Colonic mucosa (tissue), 4 donors: ENCODE measurements at regions not wholly inside any gene's neighbourhood (a gene's known extent, or its start where the extent isn't known, plus 50 kb on each side); places are given as distances from the start of the nearest gene placed in this dataset.

Source experiments
- DNase-seq: peaks from one replicate; pipeline ENCODE4 v3.0.0-alpha.2; 2020
- H3K27ac ChIP-seq: fragments of 200-600 bp; one replicate; pipeline ENCODE4 v1.8.0; 2021
- H3K27me3 ChIP-seq: fragments of 200-600 bp; one replicate; pipeline ENCODE4 v1.8.0; 2021
- H3K36me3 ChIP-seq: fragments of 200-600 bp; one replicate; pipeline ENCODE4 v1.8.0; 2021
- H3K4me1 ChIP-seq: fragments of 200-600 bp; one replicate; pipeline ENCODE4 v1.8.0; 2021; ENCODE audit warnings: mild to moderate bottlenecking
- H3K4me3 ChIP-seq: fragments of 200-600 bp; one replicate; pipeline ENCODE4 v1.8.0; 2021
- H3K9ac ChIP-seq, 2 donors: one replicate each; pipeline ENCODE4 v1.7.0; 2013; ENCODE audit warnings: control low read depth in 2 of 2, low read depth in 2 of 2, low read length in 2 of 2
- H3K9me3 ChIP-seq: fragments of 200-600 bp; one replicate; pipeline ENCODE4 v1.8.0; 2021
- CTCF ChIP-seq: fragments of 200-600 bp; IDR thresholded peaks from one replicate; pipeline ENCODE4 v1.8.0; 2022; ENCODE audit warnings: antibody characterized with exemption, mild to moderate bottlenecking
- intact Hi-C: fragments of 100-400 bp; cut with DNase I; formaldehyde crosslinking; loops from one replicate; pipeline ENCODE4 v1.14.1; 2022
- donor health status: healthy.
- donor health status: DM: no; HTN: no; CAD: no.
- donor health status: DM: no; HTN: no; CAD: no.

GRCh38 chr5:68593211-68593671 lies 377.7 kb downstream of the PIK3R1 start:
- H3K4me1 ChIP-seq = no peaks in the 10 kb centered on the region

DNA sequence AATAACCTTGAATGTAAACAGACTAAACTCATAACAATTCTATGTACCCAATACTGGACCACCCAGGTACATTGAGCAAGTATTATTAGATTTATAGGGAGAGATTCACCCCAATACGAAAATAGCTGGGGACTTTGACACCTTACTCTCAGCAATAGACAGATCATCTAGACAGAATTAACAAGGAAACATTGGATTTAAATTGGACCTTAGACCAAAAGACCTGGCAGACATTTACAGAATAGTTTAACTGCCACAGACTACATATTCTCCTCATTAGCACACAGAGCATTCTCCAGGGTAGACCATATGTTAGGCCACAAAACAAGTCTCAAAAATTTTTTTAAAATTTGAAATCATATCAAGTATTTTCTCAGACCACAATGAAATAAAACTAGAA lies 397.4 kb downstream of the PIK3R1 start:
- no peak for DNase-seq
- intact Hi-C loops = no loop called here
- no peak overlapping the region for H3K27ac ChIP-seq
- H3K9ac ChIP-seq = no peak overlapping the region
- no peaks in the 10 kb centered on the region for H3K4me1 ChIP-seq
- H3K27me3 ChIP-seq = no peaks in the 10 kb centered on the region
- H3K36me3 ChIP-seq = no peaks in the 10 kb centered on the region
- TF ChIP-seq CTCF = no peak
- H3K4me3 ChIP-seq = no peak overlapping the region
- no peaks in the 10 kb centered on the region for H3K9me3 ChIP-seq

More at GRCh38 chr5:68593211-68593671, 377.7 kb downstream of the PIK3R1 start:
- no peak for TF ChIP-seq CTCF
- Histone ChIP-seq H3K27me3 (no peaks in the 10 kb centered on the region), H3K9ac (no peak overlapping the region), H3K27ac (no peak overlapping the region), H3K36me3 (no peaks in the 10 kb centered on the region), H3K4me3 (no peak overlapping the region), H3K9me3 (no peaks in the 10 kb centered on the region)
- no peak for DNase-seq
- intact Hi-C loops = no loop called here

DNA sequence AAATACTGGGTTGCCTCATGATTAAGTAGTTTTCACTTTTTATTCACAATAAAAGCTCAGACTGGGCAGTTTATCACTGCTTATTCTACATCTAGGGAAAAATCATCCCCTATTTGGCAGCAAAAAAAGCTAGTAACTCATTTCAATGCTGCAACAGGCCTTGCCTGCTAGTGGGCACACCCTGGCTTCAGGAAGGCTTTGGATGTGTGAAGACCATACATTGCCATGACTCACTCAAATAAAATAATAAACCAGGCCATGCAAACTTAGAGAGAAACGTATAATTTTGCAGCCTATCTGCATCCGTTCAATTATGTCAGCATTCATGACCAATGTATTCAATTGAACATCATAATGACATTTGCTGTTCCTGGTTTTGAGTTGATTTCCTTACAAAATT lies 402.9 kb downstream of the PIK3R1 start:
- DNase-seq = no peak
- H3K9ac ChIP-seq = no peak overlapping the region
- no peak overlapping the region for H3K4me3 ChIP-seq
- H3K4me1 ChIP-seq = no peaks in the 10 kb centered on the region
- intact Hi-C loops = no loop called here
- no peaks in the 10 kb centered on the region for H3K27me3 ChIP-seq
- no peaks in the 10 kb centered on the region for H3K36me3 ChIP-seq
- TF ChIP-seq CTCF = no peak
- H3K27ac ChIP-seq = no peak overlapping the region
- H3K9me3 ChIP-seq = no peaks in the 10 kb centered on the region

DNA sequence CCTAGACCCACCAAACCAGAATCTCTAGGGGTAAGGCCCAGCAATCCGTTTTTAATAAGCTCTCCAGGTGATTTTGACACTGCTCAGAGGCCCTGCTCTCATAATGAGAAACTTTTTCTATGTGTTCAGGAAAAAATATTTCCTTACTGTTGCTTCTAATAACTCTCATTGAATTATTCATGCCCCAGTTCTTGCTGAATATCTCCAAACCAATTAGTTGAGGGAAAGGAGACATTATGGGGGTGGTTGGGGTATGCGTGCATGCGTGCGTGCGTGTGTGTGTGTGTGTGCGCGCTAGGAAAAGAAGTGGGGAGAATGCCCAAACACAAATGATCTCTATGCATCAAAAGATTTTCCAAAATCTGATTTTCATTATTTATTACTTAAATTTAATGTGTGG lies 411.4 kb downstream of the PIK3R1 start:
- no peaks in the 10 kb centered on the region for H3K9me3 ChIP-seq
- intact Hi-C loops = no loop called here
- no peak for DNase-seq

GRCh38 chr5:68628082-68628814 lies 412.7 kb downstream of the PIK3R1 start:
- Histone ChIP-seq H3K36me3 (no peaks in the 10 kb centered on the region), H3K9ac (no peak overlapping the region), H3K9me3 (no peaks in the 10 kb centered on the region), H3K27ac (no peak overlapping the region), H3K27me3 (no peaks in the 10 kb centered on the region), H3K4me1 (no peaks in the 10 kb centered on the region), H3K4me3 (no peak overlapping the region)
- DNase-seq = no peak
- intact Hi-C loops = no loop called here
- TF ChIP-seq CTCF = no peak

More for the DNA sequence above, 411.4 kb downstream of the PIK3R1 start:
- Histone ChIP-seq H3K4me3 (no peak overlapping the region), H3K9ac (no peak overlapping the region), H3K36me3 (no peaks in the 10 kb centered on the region), H3K27ac (no peak overlapping the region), H3K27me3 (no peaks in the 10 kb centered on the region), H3K4me1 (no peaks in the 10 kb centered on the region)
- no peak for TF ChIP-seq CTCF
